ENCODE measurements at regions not wholly inside any gene's neighbourhood (a gene's known extent, or its start where the extent isn't known, plus 50 kb on each side); places are given as distances from the start of the nearest gene placed in this dataset.
A peak's percentile ranks its signal among the peaks of the same experiment; 100 is the strongest.

DNA sequence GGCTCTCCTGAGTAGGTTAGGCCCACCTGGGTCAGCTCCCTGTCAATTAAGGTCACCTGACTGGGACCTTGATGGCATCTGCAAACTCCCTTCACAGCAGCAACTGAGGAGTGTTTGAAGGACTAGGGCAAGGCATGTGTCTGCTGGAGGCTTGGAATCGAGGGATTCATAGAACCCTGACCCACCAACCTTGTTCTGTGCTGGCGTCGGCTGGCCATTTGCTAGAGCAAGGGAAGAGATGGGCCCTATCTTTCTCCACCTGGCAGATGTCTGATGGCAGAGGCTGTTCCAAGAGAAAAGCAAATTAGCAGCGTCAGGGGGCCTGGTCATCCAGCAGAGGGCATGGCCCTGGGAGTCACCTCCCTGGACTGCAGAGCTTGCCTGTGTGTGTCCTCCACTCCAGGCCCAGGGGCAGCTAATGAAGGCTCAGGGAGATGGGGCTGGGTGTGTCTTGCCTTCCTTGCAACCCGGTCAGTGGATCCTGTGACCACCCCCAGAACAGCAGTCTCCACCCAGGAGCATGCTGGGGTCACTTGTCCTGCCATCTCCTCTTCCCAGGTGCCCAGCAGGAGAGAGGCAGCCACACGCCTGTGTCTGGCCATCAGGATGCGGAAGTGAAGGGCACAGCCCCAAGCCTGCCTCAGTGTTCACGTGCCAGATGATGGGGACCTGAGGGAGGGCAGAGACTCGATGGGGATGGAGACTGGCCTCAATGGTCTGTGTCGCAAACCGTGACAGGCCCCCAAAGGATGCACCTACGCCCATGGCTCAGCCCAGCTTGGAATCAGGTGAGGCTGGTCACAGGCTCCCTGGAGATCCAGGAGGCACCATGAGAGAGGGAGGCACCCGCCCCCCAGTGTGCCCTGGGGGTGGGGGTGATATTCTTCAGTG is 53.9 kb downstream of the BARX1 start:
- H3K4me3 ChIP-seq = no peak overlapping the region

DNA sequence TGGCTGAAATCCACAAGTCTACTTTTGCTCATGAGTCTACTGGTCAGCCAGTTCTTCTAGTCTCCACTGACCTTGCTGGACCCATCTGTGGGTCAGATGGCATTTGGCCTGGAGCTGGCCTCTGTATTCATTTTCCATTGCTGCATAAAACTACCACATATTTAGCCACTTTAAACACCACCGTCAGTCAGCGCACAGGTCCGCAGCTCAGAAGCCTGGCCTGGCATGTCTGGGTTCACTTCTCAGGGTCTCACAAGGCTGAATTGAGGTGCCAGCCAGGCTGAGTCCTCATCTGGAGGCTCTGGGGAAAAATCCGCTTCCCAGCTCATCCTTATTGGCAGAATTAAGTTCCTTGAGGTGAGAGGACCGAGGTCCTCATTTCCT is 54.7 kb downstream of the BARX1 start:
- Histone ChIP-seq H3K36me3 (no peaks in the 10 kb centered on the region), H3K4me1 (no peaks in the 10 kb centered on the region), H3K4me3 (no peak overlapping the region), H3K9me3 (no peaks in the 10 kb centered on the region), H3K27ac (no peak overlapping the region), H3K27me3 (replicated peaks in 1 of 7) (peaks cover 0 to 13% (median 0%) of the 10 kb centered on the region in 7 donors)
- WGBS, 5 donors = 86 to 93% (median 88%) methylated on average over 5 of the region's 5 CpGs
- DNase-seq = peak; percentile 44
- TF ChIP-seq POLR2AphosphoS5 (IDR thresholded peaks at IDR 0.05) = no peak
- no peak for TF ChIP-seq POLR2A (IDR thresholded peaks at IDR 0.05)
- TF ChIP-seq, protein P1, sequence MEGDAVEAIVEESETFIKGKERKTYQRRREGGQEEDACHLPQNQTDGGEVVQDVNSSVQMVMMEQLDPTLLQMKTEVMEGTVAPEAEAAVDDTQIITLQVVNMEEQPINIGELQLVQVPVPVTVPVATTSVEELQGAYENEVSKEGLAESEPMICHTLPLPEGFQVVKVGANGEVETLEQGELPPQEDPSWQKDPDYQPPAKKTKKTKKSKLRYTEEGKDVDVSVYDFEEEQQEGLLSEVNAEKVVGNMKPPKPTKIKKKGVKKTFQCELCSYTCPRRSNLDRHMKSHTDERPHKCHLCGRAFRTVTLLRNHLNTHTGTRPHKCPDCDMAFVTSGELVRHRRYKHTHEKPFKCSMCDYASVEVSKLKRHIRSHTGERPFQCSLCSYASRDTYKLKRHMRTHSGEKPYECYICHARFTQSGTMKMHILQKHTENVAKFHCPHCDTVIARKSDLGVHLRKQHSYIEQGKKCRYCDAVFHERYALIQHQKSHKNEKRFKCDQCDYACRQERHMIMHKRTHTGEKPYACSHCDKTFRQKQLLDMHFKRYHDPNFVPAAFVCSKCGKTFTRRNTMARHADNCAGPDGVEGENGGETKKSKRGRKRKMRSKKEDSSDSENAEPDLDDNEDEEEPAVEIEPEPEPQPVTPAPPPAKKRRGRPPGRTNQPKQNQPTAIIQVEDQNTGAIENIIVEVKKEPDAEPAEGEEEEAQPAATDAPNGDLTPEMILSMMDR (IDR thresholded peaks at IDR 0.05 in 8 of 11, conservative IDR thresholded peaks at IDR 0.05 in 3 of 11) = no peak
- intact Hi-C loops (cut with DNase I; ENCODE audit: low total_unique reads) = no loop called here

More for the DNA sequence above, 53.9 kb downstream of the BARX1 start:
- no peaks in the 10 kb centered on the region for H3K4me1 ChIP-seq
- H3K27me3 ChIP-seq (replicated peaks in 1 of 7) = peaks cover 0 to 6% (median 0%) of the 10 kb centered on the region in 7 donors
- peak; percentile 46 for DNase-seq
- 81 to 89% (median 83%) methylated on average over 8 to 13 of the region's 13 CpGs for WGBS, 5 donors
- H3K36me3 ChIP-seq = no peaks in the 10 kb centered on the region
- TF ChIP-seq, protein P1 (IDR thresholded peaks at IDR 0.05 in 8 of 11, conservative IDR thresholded peaks at IDR 0.05 in 3 of 11) = no peak
- TF ChIP-seq POLR2A (IDR thresholded peaks at IDR 0.05) (no peak), POLR2AphosphoS5 (IDR thresholded peaks at IDR 0.05) (no peak)
- no peaks in the 10 kb centered on the region for H3K9me3 ChIP-seq
- H3K27ac ChIP-seq = no peak overlapping the region
- intact Hi-C loops (cut with DNase I; ENCODE audit: low total_unique reads) = no loop called here

DNA sequence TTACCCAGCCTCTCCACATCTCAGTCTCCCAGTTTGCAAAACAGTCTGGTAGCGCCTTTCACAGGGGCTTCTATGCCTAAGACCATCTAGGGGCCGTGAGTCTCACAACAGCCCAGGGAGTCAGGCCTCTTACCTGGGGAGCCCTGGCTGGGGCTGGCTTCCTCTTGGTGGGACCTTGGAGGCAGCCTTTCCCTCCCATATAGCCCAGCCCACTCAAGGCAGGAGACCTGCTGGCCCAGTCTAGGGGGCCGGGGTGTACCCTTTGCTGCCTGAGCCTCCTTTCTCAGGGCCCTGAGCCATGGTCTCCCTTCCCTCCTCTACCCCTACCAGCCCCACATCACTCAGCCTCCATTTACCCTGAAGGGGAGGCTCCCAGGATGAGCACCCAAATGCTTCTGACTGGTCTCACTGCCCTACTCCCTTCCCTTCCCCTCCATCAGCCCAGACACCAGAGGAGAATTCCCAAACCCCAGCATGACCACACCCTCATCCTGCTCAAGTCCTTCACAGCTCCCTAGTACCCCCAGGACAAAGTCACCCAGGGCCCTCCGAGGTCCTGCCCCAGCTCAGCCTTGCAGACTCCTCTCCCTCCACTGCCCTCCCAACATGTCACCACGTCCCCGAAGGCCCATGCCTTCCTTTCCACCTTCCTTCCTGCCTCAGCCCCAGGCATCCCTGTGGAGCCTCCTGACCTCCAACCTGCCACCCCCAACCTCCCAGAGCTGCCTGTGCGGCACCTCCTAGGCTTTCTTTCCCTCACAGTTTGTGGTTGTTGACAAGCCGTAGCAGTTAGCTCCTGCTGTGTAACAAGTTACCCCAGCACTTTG is 55.3 kb downstream of the BARX1 start:
- intact Hi-C loops (cut with DNase I; ENCODE audit: low total_unique reads) = no loop called here
- TF ChIP-seq POLR2A (IDR thresholded peaks at IDR 0.05) (no peak), POLR2AphosphoS5 (IDR thresholded peaks at IDR 0.05) (no peak)
- TF ChIP-seq, protein P1 (IDR thresholded peaks at IDR 0.05 in 8 of 11, conservative IDR thresholded peaks at IDR 0.05 in 3 of 11) = no peak
- Histone ChIP-seq H3K4me1 (no peaks in the 10 kb centered on the region), H3K27ac (no peak overlapping the region), H3K4me3 (no peak overlapping the region), H3K9me3 (no peaks in the 10 kb centered on the region), H3K36me3 (no peaks in the 10 kb centered on the region), H3K27me3 (replicated peaks in 1 of 7) (peaks cover 0 to 16% (median 0%) of the 10 kb centered on the region in 7 donors)
- peak; percentile 66 for DNase-seq
- 79 to 94% (median 84%) methylated on average over 8 of the region's 8 CpGs for WGBS, 5 donors

Data from spleen (tissue), 11 donors.